GM23248 (cell line): ENCODE measurements at regions not wholly inside any gene's neighbourhood (a gene's known extent, or its start where the extent isn't known, plus 50 kb on each side); places are given as distances from the start of the nearest gene placed in this dataset.

ENCODE experiments used
- EZH2 ChIP-seq: fragments of 200-600 bp; sonication (generic); IDR thresholded peaks from 2 replicates; pipeline ENCODE4 v1.6.1; 2018; ENCODE audit warnings: antibody characterized with exemption, mild to moderate bottlenecking; ENCODE audit not compliant: insufficient read depth, poor library complexity, severe bottlenecking
- EZH2phosphoT487 ChIP-seq: fragments of 200-600 bp; sonication (generic); IDR thresholded peaks from 2 replicates; pipeline ENCODE4 v1.6.1; 2018; ENCODE audit warnings: antibody characterized with exemption, moderate library complexity, mild to moderate bottlenecking, low read depth; ENCODE audit not compliant: insufficient read depth

- TF ChIP-seq EZH2 (no peak), EZH2phosphoT487 (no peak)
These were observed 516.5 kb upstream of the NETO1 start for GRCh38 chr18:73384246-73384645.
